Cerebellar nuclear complex (tissue), 1 donor: ENCODE measurements at regions not wholly inside any gene's neighbourhood (a gene's known extent, or its start where the extent isn't known, plus 50 kb on each side); places are given as distances from the start of the nearest gene placed in this dataset.

Experiments used
- DNase-seq, 2 experiments: peaks; one replicate each; lab custom pipeline; 2025; lab: John Stamatoyannopoulos, UW

- no peak for DNase-seq
These were observed 443.9 kb downstream of the TCERG1L start for GRCh38 chr10:130867446-130868194.

GRCh38 chr10:130869179-130869841 is 442.2 kb downstream of the TCERG1L start:
- DNase-seq, result no peak

GRCh38 chr10:130871406-130871805 is 440.1 kb downstream of the TCERG1L start:
- no peak for DNase-seq

GRCh38 chr10:130873636-130874035 is 437.9 kb downstream of the TCERG1L start:
- no peak for DNase-seq

GRCh38 chr10:130875116-130875515 is 436.4 kb downstream of the TCERG1L start:
- DNase-seq, result no peak

GRCh38 chr10:130875897-130876472 is 435.5 kb downstream of the TCERG1L start:
- no peak for DNase-seq

- no peak for DNase-seq
These were observed 434.4 kb downstream of the TCERG1L start for GRCh38 chr10:130877126-130877525.

- no peak for DNase-seq
These were observed 433.4 kb downstream of the TCERG1L start for GRCh38 chr10:130878131-130878530.

- DNase-seq, result peak; percentile 9 to 23
These were observed 428.6 kb downstream of the TCERG1L start for GRCh38 chr10:130882906-130883305.

GRCh38 chr10:130884456-130884855 is 427.1 kb downstream of the TCERG1L start:
- no peak for DNase-seq

- DNase-seq, result no peak
These were observed 426.4 kb downstream of the TCERG1L start for GRCh38 chr10:130885021-130885655.

- DNase-seq, result no peak
These were observed 424.4 kb downstream of the TCERG1L start for GRCh38 chr10:130887170-130887569.

GRCh38 chr10:130888493-130888892 is 423.0 kb downstream of the TCERG1L start:
- no peak for DNase-seq

- no peak for DNase-seq
These were observed 422.3 kb downstream of the TCERG1L start for GRCh38 chr10:130889240-130889639.

GRCh38 chr10:130889780-130890179 is 421.7 kb downstream of the TCERG1L start:
- no peak for DNase-seq

GRCh38 chr10:130891066-130891465 is 420.5 kb downstream of the TCERG1L start:
- DNase-seq, result no peak

- no peak for DNase-seq
These were observed 417.1 kb downstream of the TCERG1L start for GRCh38 chr10:130894471-130894870.

GRCh38 chr10:130895161-130895560 is 416.4 kb downstream of the TCERG1L start:
- no peak for DNase-seq

- no peak for DNase-seq
These were observed 413.7 kb downstream of the TCERG1L start for GRCh38 chr10:130897815-130898214.

GRCh38 chr10:130898381-130898780 is 413.1 kb downstream of the TCERG1L start:
- no peak for DNase-seq

GRCh38 chr10:130899856-130900255 is 411.7 kb downstream of the TCERG1L start:
- no peak for DNase-seq

GRCh38 chr10:130900441-130901160 is 410.9 kb downstream of the TCERG1L start:
- no peak for DNase-seq
